GM21825 (cell line): ENCODE measurements at regions not wholly inside any gene's neighbourhood (a gene's known extent, or its start where the extent isn't known, plus 50 kb on each side); places are given as distances from the start of the nearest gene placed in this dataset.
"Not testable (repeated sequence)": the region's sequence is repeated elsewhere in the genome, so short reads cannot be mapped to it uniquely, and the experiment has no call there.

Experiments used
- ATAC-seq: cut with Tn5 transposase; IDR thresholded peaks from one replicate; pipeline ENCODE4 v1.9.1; 2021; ENCODE audit warnings: mild to moderate bottlenecking, moderate library complexity; ENCODE audit not compliant: unreplicated experiment

- not testable (repeated sequence) for ATAC-seq
Observed at GRCh38 chr5:6241056-6241455, 137.3 kb downstream of the MED10 start.

GRCh38 chr5:6236858-6237481, 141.4 kb downstream of the MED10 start:
- peak; percentile 86 for ATAC-seq

- ATAC-seq, result peak; percentile 15
Observed at GRCh38 chr5:6236170-6236793, 142.1 kb downstream of the MED10 start.

- no peak for ATAC-seq
Observed at GRCh38 chr5:6235726-6236125, 142.6 kb downstream of the MED10 start.

GRCh38 chr5:6228257-6229250, 149.8 kb downstream of the MED10 start:
- no peak for ATAC-seq

- no peak for ATAC-seq
Observed at GRCh38 chr5:6225121-6225607, 153.2 kb downstream of the MED10 start.

- no peak for ATAC-seq
Observed at GRCh38 chr5:6224406-6224805, 153.9 kb downstream of the MED10 start.

- no peak for ATAC-seq
Observed at GRCh38 chr5:6222899-6223298, 155.4 kb downstream of the MED10 start.

GRCh38 chr5:6222121-6222520, 156.2 kb downstream of the MED10 start:
- ATAC-seq, result no peak

- no peak for ATAC-seq
Observed at GRCh38 chr5:6221141-6221626, 157.2 kb downstream of the MED10 start.

- no peak for ATAC-seq
Observed at GRCh38 chr5:6220346-6221088, 157.8 kb downstream of the MED10 start.

- no peak for ATAC-seq
Observed at GRCh38 chr5:6218517-6218916, 159.8 kb downstream of the MED10 start.

GRCh38 chr5:6218116-6218515, 160.2 kb downstream of the MED10 start:
- no peak for ATAC-seq

- no peak for ATAC-seq
Observed at GRCh38 chr5:6216471-6217075, 161.8 kb downstream of the MED10 start.

- ATAC-seq, result no peak
Observed at GRCh38 chr5:6215891-6216290, 162.5 kb downstream of the MED10 start.

GRCh38 chr5:6212244-6212643, 166.1 kb downstream of the MED10 start:
- ATAC-seq, result no peak

GRCh38 chr5:6206501-6206900, 171.8 kb downstream of the MED10 start:
- ATAC-seq, result no peak

- no peak for ATAC-seq
Observed at GRCh38 chr5:6202968-6203365, 175.4 kb downstream of the MED10 start.

- no peak for ATAC-seq
Observed at GRCh38 chr5:6202149-6202967, 176.0 kb downstream of the MED10 start.
